ENCODE measurements at regions not wholly inside any gene's neighbourhood (a gene's known extent, or its start where the extent isn't known, plus 50 kb on each side); places are given as distances from the start of the nearest gene placed in this dataset.
A peak's percentile ranks its signal among the peaks of the same experiment; 100 is the strongest.

DNA sequence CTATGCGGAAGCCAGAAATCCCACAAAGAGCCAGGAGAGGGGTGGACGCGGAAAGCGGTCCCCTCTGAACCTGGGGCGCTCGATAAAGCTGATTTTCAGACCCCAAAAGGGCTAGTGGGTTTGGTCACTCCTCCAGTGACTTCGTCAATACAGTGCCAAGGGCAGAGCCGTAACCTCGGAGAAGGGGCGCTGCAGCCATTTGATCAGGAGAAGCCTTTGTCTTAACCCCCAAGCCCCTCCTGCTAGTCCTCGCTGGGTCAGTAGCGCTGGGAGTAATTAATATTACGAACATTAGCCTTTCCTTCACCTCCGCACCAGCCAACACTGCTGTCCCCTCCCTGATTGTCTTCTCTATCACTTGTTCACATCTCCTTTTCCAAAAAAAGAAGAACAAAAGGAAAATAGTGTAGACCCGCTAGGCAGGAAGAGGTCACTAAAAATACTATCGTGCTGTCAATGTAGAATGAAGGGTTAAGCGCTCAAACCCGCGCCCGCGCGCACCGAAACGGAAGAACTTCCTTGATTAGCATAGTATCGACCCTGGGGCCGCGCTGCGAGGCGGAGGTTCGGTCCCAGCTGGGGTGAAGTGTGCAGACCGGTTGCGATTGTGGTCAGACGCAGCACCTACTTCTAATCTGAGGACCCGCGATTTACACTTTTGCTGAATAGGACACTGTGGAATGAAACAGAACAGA is 63.2 kb upstream of the MAPRE2 start:
- H3K36me3 Mint-ChIP-seq (ENCODE audit: low read depth, unreplicated experiment), result no peaks in the 10 kb centered on the region
- no peak overlapping the region for H3K27ac Mint-ChIP-seq (ENCODE audit: unreplicated experiment)
- H3K4me3 Mint-ChIP-seq (ENCODE audit: unreplicated experiment), result peak overlapping the region; percentile 90
- no peaks in the 10 kb centered on the region for H3K9me3 Mint-ChIP-seq (ENCODE audit: unreplicated experiment)
- TF ChIP-seq, protein P1, sequence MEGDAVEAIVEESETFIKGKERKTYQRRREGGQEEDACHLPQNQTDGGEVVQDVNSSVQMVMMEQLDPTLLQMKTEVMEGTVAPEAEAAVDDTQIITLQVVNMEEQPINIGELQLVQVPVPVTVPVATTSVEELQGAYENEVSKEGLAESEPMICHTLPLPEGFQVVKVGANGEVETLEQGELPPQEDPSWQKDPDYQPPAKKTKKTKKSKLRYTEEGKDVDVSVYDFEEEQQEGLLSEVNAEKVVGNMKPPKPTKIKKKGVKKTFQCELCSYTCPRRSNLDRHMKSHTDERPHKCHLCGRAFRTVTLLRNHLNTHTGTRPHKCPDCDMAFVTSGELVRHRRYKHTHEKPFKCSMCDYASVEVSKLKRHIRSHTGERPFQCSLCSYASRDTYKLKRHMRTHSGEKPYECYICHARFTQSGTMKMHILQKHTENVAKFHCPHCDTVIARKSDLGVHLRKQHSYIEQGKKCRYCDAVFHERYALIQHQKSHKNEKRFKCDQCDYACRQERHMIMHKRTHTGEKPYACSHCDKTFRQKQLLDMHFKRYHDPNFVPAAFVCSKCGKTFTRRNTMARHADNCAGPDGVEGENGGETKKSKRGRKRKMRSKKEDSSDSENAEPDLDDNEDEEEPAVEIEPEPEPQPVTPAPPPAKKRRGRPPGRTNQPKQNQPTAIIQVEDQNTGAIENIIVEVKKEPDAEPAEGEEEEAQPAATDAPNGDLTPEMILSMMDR (IDR thresholded peaks at IDR 0.05; ENCODE audit: unreplicated experiment), result no peak
- peak; percentile 44 for DNase-seq (ENCODE audit: low spot score)
- H3K27me3 Mint-ChIP-seq (ENCODE audit: unreplicated experiment), result peaks cover 20% of the 10 kb centered on the region
- H3K4me1 Mint-ChIP-seq (ENCODE audit: unreplicated experiment), result peaks cover 18% of the 10 kb centered on the region

DNA sequence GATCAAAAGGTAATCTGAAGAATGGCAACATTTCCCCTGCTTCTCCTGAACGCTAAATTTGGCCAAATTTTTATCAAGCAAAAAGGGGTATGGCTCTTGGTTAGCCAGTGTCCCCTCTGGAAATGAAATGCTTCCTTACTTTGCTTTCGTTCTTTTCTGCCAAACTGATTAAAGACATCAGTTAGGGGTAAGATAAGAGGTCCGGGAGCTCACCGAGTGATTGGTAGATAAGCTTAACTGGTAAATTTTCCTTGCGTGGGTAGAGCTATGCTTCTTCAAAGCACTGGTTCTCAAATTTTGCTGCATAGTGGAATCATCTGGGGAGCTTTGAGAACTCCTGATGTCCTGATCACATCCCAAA is 62.7 kb upstream of the MAPRE2 start:
- DNase-seq (ENCODE audit: low spot score), result no peak
- H3K27ac Mint-ChIP-seq (ENCODE audit: unreplicated experiment), result peak overlapping the region; percentile 72
- H3K9me3 Mint-ChIP-seq (ENCODE audit: unreplicated experiment), result no peaks in the 10 kb centered on the region

DNA sequence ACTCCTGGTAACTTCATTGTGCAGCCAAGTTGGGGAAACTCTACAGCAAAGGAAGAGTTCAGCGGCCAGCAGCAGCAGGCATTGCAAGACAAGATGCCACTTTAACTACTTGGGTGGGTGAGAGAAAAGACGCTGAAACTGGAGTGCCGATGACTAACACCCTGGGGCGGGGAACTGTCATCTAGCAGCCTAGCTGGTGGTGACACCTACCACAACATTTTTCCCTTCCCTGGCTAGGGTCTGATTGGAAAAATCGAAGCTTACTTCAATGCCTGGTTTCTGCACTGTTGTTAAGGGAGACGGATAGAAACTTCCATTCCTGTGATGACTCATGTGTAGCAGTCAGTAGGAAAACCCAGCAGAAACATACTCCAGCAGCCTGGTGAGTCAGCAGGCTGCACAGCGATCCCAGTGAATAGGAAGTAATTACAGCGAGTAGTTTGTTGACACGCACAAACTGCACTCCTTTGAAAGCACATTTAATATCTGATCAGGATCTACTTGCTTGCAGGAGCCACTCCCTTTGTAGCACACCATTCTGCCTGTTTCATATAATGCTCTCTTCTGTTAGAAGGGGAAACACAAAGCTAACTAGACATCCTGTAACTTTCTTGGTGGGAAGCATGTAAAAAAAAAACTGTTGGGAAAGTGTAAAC is 62.1 kb upstream of the MAPRE2 start:
- DNase-seq (ENCODE audit: low spot score), result peak; percentile 34
- H3K27ac Mint-ChIP-seq (ENCODE audit: unreplicated experiment), result peak overlapping the region; percentile 81
- H3K27me3 Mint-ChIP-seq (ENCODE audit: unreplicated experiment), result peaks cover 20% of the 10 kb centered on the region

More for the DNA sequence above, 62.7 kb upstream of the MAPRE2 start:
- Mint-ChIP-seq H3K27me3 (ENCODE audit: unreplicated experiment) (peaks cover 20% of the 10 kb centered on the region), H3K4me3 (ENCODE audit: unreplicated experiment) (peak overlapping the region; percentile 90), H3K4me1 (ENCODE audit: unreplicated experiment) (peaks cover 18% of the 10 kb centered on the region), H3K36me3 (ENCODE audit: low read depth, unreplicated experiment) (no peaks in the 10 kb centered on the region)
- TF ChIP-seq, protein P1 (IDR thresholded peaks at IDR 0.05; ENCODE audit: unreplicated experiment), result no peak

DNA sequence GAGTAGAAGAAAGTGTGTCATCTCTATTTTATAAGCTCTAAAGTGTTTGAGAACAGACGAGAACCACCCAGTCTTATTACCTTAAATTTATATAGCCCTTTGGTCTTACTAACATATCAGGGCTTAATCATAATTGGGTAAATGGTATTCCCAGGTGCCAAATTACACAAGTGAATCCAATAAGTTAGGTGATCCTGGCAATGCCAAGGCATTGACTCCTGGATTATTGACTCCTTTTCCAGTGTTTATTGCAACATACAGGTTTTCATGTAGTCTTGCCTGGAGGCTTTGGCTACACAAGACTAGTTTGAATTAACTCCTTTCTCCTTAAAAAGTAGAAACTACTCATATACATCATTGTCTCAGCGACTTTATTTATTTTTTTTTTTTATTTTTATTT is 59.7 kb upstream of the MAPRE2 start:
- Mint-ChIP-seq H3K27me3 (ENCODE audit: unreplicated experiment) (peaks cover 14% of the 10 kb centered on the region), H3K4me3 (ENCODE audit: unreplicated experiment) (no peak overlapping the region), H3K27ac (ENCODE audit: unreplicated experiment) (no peak overlapping the region), H3K9me3 (ENCODE audit: unreplicated experiment) (no peaks in the 10 kb centered on the region), H3K36me3 (ENCODE audit: low read depth, unreplicated experiment) (no peaks in the 10 kb centered on the region), H3K4me1 (ENCODE audit: unreplicated experiment) (peaks cover 14% of the 10 kb centered on the region)
- DNase-seq (ENCODE audit: low spot score), result no peak
- TF ChIP-seq, protein P1 (IDR thresholded peaks at IDR 0.05; ENCODE audit: unreplicated experiment), result no peak

More for the DNA sequence above, 62.1 kb upstream of the MAPRE2 start:
- TF ChIP-seq, protein P1 (IDR thresholded peaks at IDR 0.05; ENCODE audit: unreplicated experiment), result no peak
- Mint-ChIP-seq H3K9me3 (ENCODE audit: unreplicated experiment) (no peaks in the 10 kb centered on the region), H3K36me3 (ENCODE audit: low read depth, unreplicated experiment) (no peaks in the 10 kb centered on the region), H3K4me1 (ENCODE audit: unreplicated experiment) (peaks cover 18% of the 10 kb centered on the region), H3K4me3 (ENCODE audit: unreplicated experiment) (peak overlapping the region; percentile 90)

DNA sequence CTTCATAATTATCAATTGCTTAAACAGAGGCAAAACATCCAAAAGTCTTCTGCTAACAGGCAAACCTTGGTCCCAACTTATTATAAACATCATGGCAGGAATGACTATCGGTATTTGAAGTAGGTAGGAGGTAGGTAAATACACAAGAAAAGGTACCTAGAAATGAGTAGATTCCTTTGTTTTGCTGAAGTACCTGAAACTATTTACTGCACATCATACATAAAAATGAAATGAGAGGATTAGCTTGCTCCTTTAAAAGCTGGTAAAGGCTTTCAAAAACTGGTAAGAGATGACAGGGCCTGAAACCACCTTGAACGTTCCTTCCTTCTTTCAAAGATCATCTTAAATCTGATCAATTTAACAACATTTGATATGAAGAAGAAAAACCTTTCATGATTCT is 55.2 kb upstream of the MAPRE2 start:
- Mint-ChIP-seq H3K9me3 (ENCODE audit: unreplicated experiment) (no peaks in the 10 kb centered on the region), H3K4me3 (ENCODE audit: unreplicated experiment) (no peak overlapping the region), H3K27ac (ENCODE audit: unreplicated experiment) (no peak overlapping the region), H3K4me1 (ENCODE audit: unreplicated experiment) (no peaks in the 10 kb centered on the region), H3K36me3 (ENCODE audit: low read depth, unreplicated experiment) (no peaks in the 10 kb centered on the region), H3K27me3 (ENCODE audit: unreplicated experiment) (no peaks in the 10 kb centered on the region)
- TF ChIP-seq, protein P1 (IDR thresholded peaks at IDR 0.05; ENCODE audit: unreplicated experiment), result no peak
- no peak for DNase-seq (ENCODE audit: low spot score)

Data from endothelial cell (in vitro differentiated cells).